Activated T-helper 1 cell treated with Interleukin-2 at 50 U/mL for 16 hours (primary cell): ENCODE measurements at regions not wholly inside any gene's neighbourhood (a gene's known extent, or its start where the extent isn't known, plus 50 kb on each side); places are given as distances from the start of the nearest gene placed in this dataset.
"Not testable (repeated sequence)": the region's sequence is repeated elsewhere in the genome, so short reads cannot be mapped to it uniquely, and the experiment has no call there.

Source experiments
- DNase-seq: peaks from one replicate; pipeline ENCODE4 v3.0.0-alpha.2; 2020; ENCODE audit warnings: low read depth

DNA sequence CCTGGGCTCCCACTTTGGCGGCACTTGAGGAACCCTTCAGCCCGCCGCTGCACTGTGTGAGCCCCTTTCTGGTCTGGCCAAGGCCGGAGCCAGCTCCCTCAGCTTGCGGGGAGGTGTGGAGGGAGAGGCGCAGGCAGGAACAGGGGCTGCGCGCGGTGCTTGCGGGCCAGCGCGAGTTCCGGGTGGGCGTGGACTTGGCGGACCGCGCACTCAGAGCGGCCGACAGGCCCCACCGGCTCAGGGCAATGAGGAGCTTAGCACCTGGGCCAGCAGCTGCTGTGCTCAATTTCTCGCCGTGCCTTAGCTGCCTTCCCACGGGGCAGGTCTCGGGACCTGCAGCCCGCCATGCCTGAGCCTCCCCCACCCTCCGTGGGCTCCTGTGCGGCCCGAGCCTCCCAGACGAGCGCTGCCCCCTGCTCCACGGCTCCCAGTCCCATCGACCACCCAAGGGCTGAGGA, 324.8 kb downstream of the RAD51AP2 start:
- not testable (repeated sequence) for DNase-seq

GRCh38 chr2:17191223-17191622, 327.0 kb downstream of the RAD51AP2 start:
- DNase-seq: no peak

DNA sequence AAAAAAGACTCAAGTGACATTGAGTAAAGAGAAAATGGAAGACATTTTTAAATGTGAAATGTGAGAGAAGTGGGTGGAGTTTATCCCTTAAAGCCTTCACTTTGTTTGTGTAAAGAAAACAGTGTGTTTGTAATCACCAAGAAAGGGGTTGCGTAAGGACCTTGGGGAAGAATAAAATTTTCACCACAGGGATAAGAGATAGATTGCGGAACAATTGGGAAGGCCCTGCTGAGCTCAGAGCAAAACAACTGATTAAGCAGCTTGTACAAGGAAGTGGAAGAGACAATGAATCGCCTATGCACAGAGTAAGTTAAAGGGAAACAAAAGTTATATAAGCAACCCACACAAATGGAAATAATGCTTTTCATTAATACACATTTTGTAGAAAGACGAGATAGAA, 327.7 kb downstream of the RAD51AP2 start:
- DNase-seq: no peak

GRCh38 chr2:17188721-17189120, 329.5 kb downstream of the RAD51AP2 start:
- DNase-seq: no peak

DNA sequence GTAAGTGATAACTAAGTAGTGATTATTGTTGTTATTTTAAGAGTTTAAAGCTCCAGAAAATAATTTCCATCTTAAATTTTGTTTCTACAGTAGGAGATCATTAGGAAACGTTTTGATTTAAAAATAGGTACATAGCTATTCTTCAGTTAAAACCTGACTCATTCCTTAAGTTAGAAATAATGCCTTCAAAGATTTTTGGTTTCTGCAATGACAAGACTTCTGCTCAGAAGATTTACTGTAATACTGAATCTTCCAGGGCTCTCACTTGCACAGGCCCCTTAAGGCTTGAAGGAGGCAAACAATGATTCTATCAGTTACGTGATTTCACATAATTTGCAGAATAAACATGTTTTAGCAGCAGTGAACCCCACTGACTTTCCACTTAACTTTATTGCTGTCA, 333.7 kb downstream of the RAD51AP2 start:
- DNase-seq: no peak

GRCh38 chr2:17182399-17182798, 335.8 kb downstream of the RAD51AP2 start:
- no peak for DNase-seq

GRCh38 chr2:17181051-17181752, 337.0 kb downstream of the RAD51AP2 start:
- DNase-seq: no peak

GRCh38 chr2:17179145-17179808, 339.0 kb downstream of the RAD51AP2 start:
- no peak for DNase-seq

DNA sequence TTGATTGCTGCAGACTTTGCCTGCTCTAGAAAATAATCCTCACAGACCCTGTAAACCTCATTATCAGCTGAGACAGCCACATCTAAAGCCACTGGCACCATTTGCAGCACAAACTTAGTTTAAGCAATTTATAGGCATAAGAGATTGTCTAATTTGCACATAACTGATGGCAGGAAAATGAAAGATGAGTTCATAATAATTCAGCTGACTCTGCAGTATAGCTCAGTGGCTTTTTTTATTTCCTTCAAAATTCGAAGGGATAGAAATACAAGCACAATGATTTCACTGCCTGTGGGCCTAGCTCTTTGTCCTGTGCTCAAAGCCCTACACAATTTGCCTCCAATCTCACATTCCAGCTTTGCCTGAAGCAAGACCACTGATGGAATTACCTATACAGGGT, 341.2 kb downstream of the RAD51AP2 start:
- DNase-seq: no peak

- no peak for DNase-seq
Observed at GRCh38 chr2:17171446-17172049, 346.7 kb downstream of the RAD51AP2 start.

DNA sequence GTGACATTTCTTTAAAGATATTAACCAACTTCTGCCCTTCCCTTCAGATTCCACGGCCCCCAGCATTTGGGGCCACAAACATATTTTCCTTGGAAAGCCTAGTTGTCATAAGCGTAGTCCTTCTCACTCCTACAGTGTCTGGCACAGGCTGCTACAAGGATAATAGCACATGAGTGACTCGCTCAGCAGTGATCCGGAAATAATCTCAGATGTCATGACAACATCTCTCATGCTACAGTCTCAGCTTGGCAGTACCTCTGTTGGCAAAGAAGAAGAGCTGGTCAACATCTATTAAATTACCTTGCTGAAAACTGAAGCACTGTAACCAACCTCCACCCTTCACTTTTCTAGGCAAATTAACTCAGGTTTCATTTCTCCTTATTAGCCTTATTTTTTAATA, 351.7 kb downstream of the RAD51AP2 start:
- no peak for DNase-seq

DNA sequence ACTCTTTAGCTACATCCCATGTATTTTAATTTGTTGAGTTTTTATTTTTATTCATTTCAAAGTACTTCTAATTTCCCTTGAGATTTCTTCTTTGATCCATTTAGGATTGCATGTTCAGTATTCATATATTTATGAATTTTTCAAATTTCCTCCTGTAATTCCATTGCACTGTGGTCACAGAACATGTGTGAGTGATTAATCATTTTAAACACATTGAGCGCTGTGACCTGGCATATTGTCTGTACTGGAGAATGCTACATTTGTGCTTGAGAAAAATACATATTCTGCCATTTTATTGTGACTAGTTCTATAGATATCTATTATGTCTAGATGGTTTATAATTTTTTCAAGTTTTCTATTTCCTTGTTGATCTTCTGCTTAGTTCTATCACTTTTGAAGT, 353.7 kb downstream of the RAD51AP2 start:
- no peak for DNase-seq

GRCh38 chr2:17163638-17164037, 354.6 kb downstream of the RAD51AP2 start:
- DNase-seq: no peak

DNA sequence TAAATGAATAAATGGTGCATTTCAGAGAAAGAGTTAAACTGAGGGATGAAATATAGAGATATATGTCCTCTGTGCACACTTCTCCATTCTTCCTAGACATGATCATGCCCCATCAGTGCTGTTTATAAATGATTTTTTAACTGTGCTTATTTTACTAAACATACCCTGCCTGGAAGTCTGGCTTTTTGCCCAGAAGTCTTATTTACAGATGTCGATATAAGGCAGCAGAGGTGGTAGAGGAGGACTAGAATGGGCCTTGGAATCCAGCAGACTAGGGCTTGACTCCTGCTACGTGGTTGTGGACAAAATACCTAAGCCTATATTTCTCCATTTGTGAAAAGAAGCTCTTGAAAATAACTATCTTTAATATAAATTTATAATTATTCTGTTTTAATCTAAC, 355.5 kb downstream of the RAD51AP2 start:
- DNase-seq: no peak

DNA sequence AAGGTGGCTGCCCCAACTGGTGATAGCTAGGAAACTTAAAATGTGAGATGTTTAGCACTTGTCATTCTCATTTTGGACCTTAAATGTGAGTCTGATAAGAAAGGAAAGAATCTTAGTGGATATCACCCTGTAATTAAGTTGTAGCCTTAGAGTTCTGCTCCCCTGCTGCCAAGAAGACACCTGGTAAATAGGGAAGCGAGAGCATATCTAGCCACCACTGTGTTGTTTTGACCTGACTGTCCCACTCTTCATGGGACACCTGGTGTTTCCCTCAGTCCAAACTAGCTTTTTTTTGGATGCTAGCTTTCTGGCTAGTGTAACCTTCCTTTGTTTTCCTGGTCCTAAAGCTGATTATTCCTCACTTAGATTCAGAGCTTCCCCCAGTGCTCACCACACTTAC, 357.6 kb downstream of the RAD51AP2 start:
- no peak for DNase-seq

DNA sequence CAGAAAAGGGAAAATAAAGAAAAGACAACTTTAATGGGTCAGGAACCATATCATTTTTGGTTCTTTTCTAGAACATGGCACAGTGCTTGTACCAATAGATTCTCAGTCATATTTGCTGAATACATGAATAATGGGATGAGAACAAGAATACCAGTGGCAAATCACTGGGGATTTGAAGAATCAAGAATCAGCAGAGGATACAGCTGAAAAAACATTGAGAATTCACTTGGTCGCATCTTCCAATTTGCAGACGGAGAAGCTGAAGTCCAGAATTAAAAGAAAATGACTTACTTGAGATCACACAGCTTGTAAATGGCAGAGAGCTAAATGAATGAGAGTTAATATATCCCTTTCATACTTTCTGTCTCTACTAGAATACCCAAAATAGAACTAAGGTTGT, 362.2 kb downstream of the RAD51AP2 start:
- DNase-seq: no peak

DNA sequence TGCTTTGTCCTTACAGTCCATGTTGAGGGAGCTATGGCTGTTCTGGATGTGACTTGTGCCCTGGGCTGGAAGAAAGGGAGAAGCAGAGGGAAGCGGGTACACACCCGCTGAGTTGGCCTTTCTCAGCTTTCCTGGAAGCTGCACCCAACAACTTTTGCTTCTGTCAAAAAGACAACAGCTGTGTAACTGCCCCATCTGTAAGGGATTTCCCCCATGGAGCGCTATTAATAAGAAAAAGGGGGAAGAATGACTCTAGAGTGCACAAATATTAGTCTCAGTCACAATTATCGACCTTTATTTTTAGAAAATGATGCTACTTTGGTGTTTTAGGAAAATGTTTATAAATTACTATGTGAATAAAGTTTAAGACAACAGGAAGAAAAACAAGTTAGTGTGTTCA, 368.3 kb downstream of the RAD51AP2 start:
- no peak for DNase-seq

DNA sequence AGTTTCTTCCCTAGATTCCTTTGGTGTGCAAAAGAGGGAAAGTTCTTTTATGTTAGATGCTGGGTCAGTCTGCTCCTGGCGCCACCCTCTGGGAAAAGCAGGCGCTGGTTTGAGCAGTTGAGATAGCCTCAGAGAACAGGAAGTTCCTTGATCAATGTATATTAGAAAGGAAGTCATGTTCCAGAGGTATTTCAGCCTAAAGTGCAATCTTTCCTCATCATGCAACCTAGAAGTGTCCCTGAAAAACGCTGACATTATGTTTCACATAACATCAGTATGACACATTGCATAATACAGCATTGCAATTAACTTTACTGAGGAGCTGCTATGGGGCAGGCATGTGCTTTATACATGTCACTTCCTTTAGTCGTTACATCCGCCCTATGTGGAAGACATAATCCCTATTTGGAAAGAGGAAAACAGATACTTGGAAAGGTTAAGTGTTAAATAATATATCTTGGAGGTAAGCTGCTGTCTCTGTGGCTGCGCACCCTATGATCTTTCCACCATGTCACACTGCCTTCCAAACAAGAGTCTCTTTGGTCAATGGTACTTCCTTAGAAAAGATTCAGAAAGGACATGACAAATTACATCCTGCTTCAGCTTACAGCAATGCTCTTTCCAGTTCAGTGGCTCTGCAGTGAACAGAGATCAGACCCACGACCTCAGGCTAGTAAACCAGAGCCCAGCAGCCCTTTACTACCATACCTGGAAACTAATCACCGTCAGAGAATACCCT, 369.7 kb downstream of the RAD51AP2 start:
- no peak for DNase-seq

DNA sequence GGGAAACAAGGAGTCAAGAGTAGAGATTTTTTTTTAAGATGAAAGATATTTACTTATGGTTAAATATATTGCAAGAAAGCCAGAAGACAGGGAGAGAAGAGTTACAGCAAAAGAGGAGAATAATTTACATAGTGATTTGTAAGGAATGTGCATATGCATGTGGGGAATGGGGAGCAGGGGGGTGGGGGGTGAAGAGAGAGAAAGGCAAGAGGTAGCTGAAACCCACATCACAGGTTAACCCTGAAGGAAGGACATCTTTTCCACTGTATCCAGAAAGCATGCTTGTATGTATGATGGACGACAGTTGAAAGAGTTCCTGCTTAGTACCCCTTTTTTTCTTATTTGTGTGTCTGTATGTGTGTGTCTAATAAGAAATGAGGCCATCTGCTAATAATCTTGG, 371.9 kb downstream of the RAD51AP2 start:
- DNase-seq: no peak

DNA sequence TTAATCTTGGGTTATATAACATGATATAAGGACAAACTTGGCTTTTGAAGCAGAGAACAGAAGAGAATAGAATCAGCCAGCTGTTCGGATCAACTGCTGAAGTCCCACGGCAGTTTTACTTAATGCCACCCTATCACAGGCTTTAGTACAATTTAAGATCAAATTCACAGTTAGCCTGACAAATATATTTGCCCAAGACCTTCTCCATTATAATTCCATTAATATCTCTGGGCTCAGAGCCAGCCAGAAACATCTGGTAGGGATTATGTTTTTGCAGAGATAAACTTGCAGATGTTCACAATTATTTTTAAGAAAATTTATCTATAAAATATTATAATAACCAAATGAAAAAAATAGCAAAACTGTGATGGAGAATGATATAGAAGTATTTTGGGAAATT, 381.4 kb downstream of the RAD51AP2 start:
- DNase-seq: no peak

DNA sequence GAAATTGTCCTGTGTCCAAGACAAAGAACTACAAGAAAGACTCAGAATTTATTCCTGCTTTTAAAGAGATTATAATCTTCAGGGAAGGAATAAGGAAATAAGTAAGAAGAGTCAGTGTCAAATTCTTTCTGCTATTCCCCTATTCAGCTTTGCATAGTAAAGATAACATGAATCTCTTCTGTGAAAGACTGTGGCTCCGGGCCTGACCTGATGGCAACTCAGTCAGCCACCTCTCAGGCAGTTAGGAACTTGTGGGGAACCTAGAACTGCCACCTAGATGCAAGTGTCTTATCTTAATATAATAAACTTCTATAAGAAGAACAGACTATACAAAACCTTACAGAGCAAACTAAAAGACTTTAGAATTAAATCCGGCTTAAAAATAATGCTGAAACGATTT, 382.0 kb downstream of the RAD51AP2 start:
- no peak for DNase-seq

DNA sequence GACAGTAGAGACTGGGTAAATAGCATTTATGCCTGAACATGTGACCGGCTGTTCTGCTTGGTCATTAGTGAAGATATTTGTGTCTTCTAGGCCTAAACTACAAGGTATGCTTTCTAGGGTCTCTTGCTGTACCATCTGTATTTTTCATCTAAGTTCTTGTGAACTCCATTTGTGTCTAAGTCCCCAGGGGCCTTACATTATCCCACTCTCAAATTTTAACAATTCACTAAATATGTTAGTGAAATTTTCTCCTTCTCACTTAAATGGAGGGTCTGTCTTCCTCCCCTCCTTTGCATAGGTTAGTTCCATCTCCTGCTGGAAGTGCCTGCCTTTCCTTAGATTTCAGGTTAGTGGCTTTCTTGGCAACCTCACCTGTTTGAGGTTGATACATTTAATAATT, 382.6 kb downstream of the RAD51AP2 start:
- no peak for DNase-seq
